Ovary (tissue), 7 donors: ENCODE measurements at regions not wholly inside any gene's neighbourhood (a gene's known extent, or its start where the extent isn't known, plus 50 kb on each side); places are given as distances from the start of the nearest gene placed in this dataset.

Source experiments
- DNase-seq, 5 donors: peaks; one replicate each; pipeline ENCODE4 v3.0.0-alpha.2; 2019 to 2020
- H3K27ac ChIP-seq, 2 donors: fragments of 200-600 bp; one replicate each; pipeline versions ENCODE4 v1.5.1 to v1.8.0; 2019 to 2022
- H3K27me3 ChIP-seq: fragments of 200-600 bp; one replicate; pipeline ENCODE4 v1.8.0; 2022
- H3K36me3 ChIP-seq: fragments of 200-600 bp; sonication (generic); one replicate; pipeline ENCODE4 v1.5.1; 2019
- H3K4me1 ChIP-seq: one replicate; pipeline ENCODE4 v1.8.1; 2013; ENCODE audit warnings: mild to moderate bottlenecking, moderate library complexity; ENCODE audit not compliant: insufficient read depth
- H3K4me3 ChIP-seq: fragments of 200-600 bp; sonication (generic); one replicate; pipeline ENCODE4 v1.5.1; 2017
- H3K9me3 ChIP-seq, 2 donors: fragments of 200-600 bp in 1 of 2; sonication (generic) in 1 of 2; one replicate each; pipeline versions ENCODE4 v1.5.1 to v1.8.1; 2013 to 2019; ENCODE audit warnings: mild to moderate bottlenecking in 1 of 2, moderate library complexity in 1 of 2
- CTCF ChIP-seq, 3 donors: fragments of 450-650 bp in 2 of 3; fragments of 200-600 bp in 1 of 3; IDR thresholded peaks; one replicate each; pipeline versions ENCODE4 v1.5.1 to v1.8.0; 2016 to 2022; ENCODE audit warnings: antibody characterized with exemption in 3 of 3, mild to moderate bottlenecking in 1 of 3
- EP300 ChIP-seq: sonication (generic); formaldehyde crosslinking; IDR thresholded peaks from one replicate; pipeline ENCODE4 v1.6.1; 2017; ENCODE audit warnings: antibody characterized with exemption
- POLR2A ChIP-seq: fragments of 450-650 bp; IDR thresholded peaks from one replicate; pipeline ENCODE4 v1.6.1; 2017; ENCODE audit warnings: antibody characterized with exemption, mild to moderate bottlenecking, moderate library complexity
- WGBS, 3 donors: extraction: QIAGEN DNeasy Blood & Tissue Kit in 1 of 3; methylation state at CpG; one replicate each; pipeline versions ENCODE4 v1.1.5 to v1.1.7; 2013 to 2017; 5-methylcytosine and 5-hydroxymethylcytosine counted together
- intact Hi-C, 4 donors: fragments of 100-400 bp; cut with DNase I; formaldehyde crosslinking; loops; one replicate each; pipeline versions ENCODE4 v1.11.0 to v1.15.1; 2022 to 2023
- donor health status: DM: no; HTN: no; CAD: no; lungs with moderate emphysema.
- donor health status: DM: no; HTN: no; CAD: no.
- donor health status: Bipolar disorder and iron deficiency.
- donor health status: DM: no; HTN: no; CAD: no.
- donor health status: DM: yes; HTN: yes; CAD: no.

GRCh38 chr16:6144463-6144862 is 1046.9 kb upstream of the EEF2KMT start:
- no peak overlapping the region for H3K27ac ChIP-seq
- no peaks in the 10 kb centered on the region for H3K27me3 ChIP-seq
- no peaks in the 10 kb centered on the region for H3K36me3 ChIP-seq
- H3K4me1 ChIP-seq: no peaks in the 10 kb centered on the region
- WGBS, 3 donors: 85% methylated on average over 4 of the region's 4 CpGs
- intact Hi-C loops: no loop called here
- no peaks in the 10 kb centered on the region for H3K9me3 ChIP-seq
- no peak overlapping the region for H3K4me3 ChIP-seq
- no peak for DNase-seq
- no peak for TF ChIP-seq EP300
- no peak for TF ChIP-seq POLR2A
- TF ChIP-seq CTCF (IDR thresholded peaks at IDR 0.05): no peak

GRCh38 chr16:6143020-6143419 is 1045.4 kb upstream of the EEF2KMT start:
- no peaks in the 10 kb centered on the region for H3K27me3 ChIP-seq
- TF ChIP-seq EP300 (no peak), CTCF (IDR thresholded peaks at IDR 0.05) (no peak), POLR2A (no peak)
- 20 to 33% (median 28%) methylated on average over 1 of the region's 1 CpG for WGBS, 3 donors
- H3K9me3 ChIP-seq: no peaks in the 10 kb centered on the region
- DNase-seq: no peak
- H3K4me1 ChIP-seq: no peaks in the 10 kb centered on the region
- H3K27ac ChIP-seq: no peak overlapping the region
- intact Hi-C loops: no loop called here
- H3K4me3 ChIP-seq: no peak overlapping the region
- H3K36me3 ChIP-seq: no peaks in the 10 kb centered on the region

- no peak overlapping the region for H3K4me3 ChIP-seq
- intact Hi-C loops: no loop called here
- no peaks in the 10 kb centered on the region for H3K27me3 ChIP-seq
- no peak overlapping the region for H3K27ac ChIP-seq
- no peak for TF ChIP-seq POLR2A
- no peaks in the 10 kb centered on the region for H3K4me1 ChIP-seq
- whole genome bisulfite sequencing, 3 donors: 68 to 70% (median 68%) methylated on average over 6 of the region's 6 CpGs
- H3K9me3 ChIP-seq: no peaks in the 10 kb centered on the region
- H3K36me3 ChIP-seq: no peaks in the 10 kb centered on the region
- no peak for DNase-seq
Observed at GRCh38 chr16:6133009-6133557, 1035.5 kb upstream of the EEF2KMT start.

GRCh38 chr16:6132121-6132520 is 1034.5 kb upstream of the EEF2KMT start:
- 67 to 71% (median 70%) methylated on average over 6 of the region's 6 CpGs for WGBS, 3 donors

More at GRCh38 chr16:6132121-6132520, 1034.5 kb upstream of the EEF2KMT start:
- H3K9me3 ChIP-seq: no peaks in the 10 kb centered on the region
- TF ChIP-seq POLR2A (no peak), CTCF (IDR thresholded peaks at IDR 0.05) (no peak), EP300 (no peak)
- no peak overlapping the region for H3K27ac ChIP-seq
- H3K27me3 ChIP-seq: no peaks in the 10 kb centered on the region
- no peaks in the 10 kb centered on the region for H3K4me1 ChIP-seq
- intact Hi-C loops: no loop called here
- no peaks in the 10 kb centered on the region for H3K36me3 ChIP-seq
- no peak overlapping the region for H3K4me3 ChIP-seq
- no peak for DNase-seq
